NCI-H2227 treated with DMSO at 0.1 percent for 48 hours (cell line): ENCODE measurements at regions not wholly inside any gene's neighbourhood (a gene's known extent, or its start where the extent isn't known, plus 50 kb on each side); places are given as distances from the start of the nearest gene placed in this dataset.
A peak's percentile ranks its signal among the peaks of the same experiment; 100 is the strongest.

Source experiments
- DNase-seq: peaks from one replicate; lab custom pipeline; 2025; lab: John Stamatoyannopoulos, UW

DNA sequence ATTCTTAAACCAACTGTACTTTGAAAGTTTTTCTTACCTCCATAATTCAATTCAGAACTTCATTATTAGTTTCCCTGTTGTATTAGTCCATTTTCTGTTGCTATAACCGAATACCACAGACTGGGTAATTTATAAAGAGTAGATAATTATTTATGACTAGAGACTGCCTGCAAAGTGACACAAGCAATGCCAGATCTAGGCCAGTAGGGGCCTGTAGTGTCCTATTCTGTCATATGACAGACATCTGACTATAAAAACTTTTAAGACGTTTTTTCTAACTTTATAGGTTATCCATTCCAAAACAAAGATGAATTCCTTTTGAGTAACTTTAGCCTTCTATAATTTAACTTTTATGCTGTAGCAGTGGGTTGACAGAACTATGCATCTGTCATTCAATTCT is 2783.8 kb downstream of the PCDH9 start:
- no peak for DNase-seq

GRCh38 chr13:64441740-64442139 is 2788.4 kb downstream of the PCDH9 start:
- no peak for DNase-seq

- no peak for DNase-seq
These were observed 2792.1 kb downstream of the PCDH9 start for GRCh38 chr13:64438084-64438483.

DNA sequence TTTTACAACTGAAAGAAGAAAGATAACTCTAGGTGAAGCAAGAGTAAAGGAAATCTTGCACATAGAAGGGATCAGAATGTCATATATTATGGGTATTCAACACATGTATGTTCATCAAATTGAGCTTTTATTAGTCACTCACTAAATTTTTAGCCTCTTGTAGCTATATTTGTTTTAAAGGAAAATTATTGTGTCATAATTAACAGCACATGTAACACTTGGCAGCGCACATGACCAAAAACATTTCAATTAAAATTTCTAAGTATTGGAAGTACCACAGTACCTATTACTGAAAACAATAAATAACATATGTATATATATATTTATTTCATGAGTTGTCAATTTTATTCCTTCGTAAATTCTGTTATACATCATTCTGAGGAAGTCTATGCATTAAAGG is 2800.4 kb downstream of the PCDH9 start:
- DNase-seq: no peak

- DNase-seq: no peak
These were observed 2801.9 kb downstream of the PCDH9 start for GRCh38 chr13:64428196-64428595.

DNA sequence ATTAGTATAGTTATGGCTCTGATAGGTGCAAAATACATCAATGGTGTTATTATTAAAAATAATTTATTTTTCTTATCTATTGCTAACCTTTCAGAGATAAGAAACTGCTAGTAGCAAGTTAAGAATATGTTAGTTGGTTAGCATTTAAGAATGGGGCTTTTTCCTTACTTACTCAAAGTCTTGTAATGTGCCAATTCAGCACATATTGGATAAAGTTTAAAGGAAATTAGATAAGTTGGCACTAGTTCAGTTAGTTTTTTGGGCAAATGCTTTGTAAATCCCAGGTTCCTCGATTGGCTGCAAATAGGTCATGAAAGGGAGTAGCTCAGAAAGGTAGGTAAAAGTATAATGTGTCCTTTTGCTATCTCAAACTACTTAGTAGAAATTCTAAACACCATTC is 2806.7 kb downstream of the PCDH9 start:
- no peak for DNase-seq

- no peak for DNase-seq
These were observed 2810.0 kb downstream of the PCDH9 start for GRCh38 chr13:64420181-64420580.

DNA sequence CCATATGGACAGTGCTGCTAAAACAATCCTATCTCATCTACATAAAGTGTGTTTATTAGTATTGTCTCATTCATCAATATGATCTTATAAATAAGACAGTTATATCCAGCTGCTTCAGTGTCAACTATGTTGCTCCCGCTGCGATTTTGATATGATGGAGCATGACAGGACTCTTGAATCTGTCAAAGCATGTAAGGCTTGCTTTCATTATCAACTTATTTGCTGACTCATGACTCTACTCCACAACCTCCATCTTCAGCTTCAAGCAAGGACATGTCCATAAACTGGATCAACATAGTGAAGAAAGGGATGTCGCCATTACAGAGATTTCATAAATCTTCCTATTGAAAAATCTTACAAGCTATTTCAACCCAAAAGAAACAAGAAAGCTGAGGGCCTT is 2812.6 kb downstream of the PCDH9 start:
- DNase-seq: no peak

DNA sequence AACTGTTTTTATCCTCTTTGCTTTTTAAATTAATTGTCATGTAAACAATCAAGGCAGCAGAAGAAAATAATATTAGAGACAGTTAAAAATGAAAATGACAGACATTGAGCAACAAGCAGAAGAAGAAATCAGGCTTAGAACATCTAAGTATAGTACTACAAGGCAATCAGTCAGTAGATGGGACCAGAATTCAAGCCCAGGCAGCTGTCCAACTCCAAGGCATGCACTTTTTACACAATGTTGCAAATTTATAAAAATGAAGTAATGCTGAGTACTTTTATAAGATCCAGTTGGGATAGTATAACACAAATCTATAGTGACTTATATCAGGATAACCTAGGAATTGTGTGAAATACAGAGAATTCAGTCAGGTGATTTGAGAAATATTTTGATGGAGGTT is 2815.8 kb downstream of the PCDH9 start:
- no peak for DNase-seq

DNA sequence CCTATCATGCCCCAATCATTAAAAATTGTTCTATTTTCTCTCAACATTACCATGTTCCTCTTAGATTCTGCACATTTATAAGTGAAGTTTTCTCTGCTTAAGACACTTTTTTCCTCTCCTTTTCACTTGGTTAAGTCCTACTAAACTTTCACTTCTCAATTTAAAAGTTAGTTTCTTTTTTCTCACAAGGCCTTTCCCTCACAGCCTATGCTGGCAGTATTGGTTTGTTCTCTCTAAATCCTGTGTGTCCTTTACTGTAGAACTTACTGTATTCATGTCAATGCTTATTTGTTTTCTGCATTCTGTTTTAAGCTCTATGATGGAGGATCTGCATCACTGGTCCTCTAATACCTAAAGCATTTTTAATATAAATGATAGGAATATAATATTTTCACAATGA is 2816.6 kb downstream of the PCDH9 start:
- DNase-seq: no peak

DNA sequence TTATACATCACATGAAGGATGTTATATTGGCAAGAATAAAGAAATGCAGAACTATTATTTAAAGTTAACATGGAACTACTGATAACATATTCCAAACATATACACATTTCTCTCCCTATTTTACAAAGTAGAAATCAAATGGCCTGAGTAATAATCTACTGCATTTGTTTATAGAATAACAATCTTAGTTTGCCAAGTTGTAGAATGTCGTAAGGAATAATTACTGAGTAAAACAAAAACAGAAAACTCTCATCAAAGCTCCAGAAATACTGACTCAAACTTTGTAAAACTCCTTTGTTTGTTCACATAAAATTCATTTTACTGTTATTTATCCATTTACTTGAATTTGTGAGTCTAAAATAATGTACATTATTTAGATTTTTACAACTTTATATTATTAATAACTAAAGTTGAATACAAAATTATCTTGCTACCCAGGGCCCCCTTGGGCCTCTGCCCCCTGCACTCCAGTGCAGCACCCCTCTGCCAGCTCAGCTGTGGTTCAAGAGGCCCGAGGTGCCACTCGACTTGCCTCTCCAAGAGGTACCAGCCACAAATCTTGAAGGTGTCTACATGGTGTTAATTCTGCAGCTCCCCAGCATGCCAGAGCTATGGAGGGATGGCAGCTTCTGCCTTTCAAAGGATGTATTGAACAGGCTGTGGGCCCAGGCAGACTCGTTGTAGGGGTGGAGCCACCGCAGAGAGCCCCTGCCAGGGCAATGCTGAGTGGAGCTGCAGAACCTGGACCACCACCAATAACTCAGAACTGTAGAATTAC is 2819.7 kb downstream of the PCDH9 start:
- no peak for DNase-seq

- no peak for DNase-seq
These were observed 2832.4 kb downstream of the PCDH9 start for GRCh38 chr13:64397701-64398100.

- DNase-seq: no peak
These were observed 2852.5 kb downstream of the PCDH9 start for GRCh38 chr13:64377606-64378005.

DNA sequence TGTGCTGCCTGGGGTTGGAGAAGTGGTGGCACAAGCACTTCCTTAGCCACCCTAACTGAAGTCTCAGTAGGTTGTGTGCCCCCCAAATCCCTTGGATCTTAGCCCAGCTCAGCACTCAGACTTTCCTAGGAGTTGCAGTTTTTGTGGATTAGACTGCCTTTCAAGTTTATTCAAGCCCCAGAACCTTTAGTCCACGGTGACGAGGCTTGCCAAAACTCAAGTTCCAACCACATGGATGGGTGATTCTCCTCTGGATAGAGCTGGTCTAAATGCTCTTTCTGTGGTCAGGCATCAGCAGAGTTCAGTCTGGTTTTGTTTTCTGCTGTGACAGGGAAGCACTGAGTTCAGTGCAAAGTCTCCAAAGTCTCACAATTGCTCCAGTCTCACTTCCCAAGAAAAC is 2858.7 kb downstream of the PCDH9 start:
- no peak for DNase-seq

- DNase-seq: no peak
These were observed 2859.1 kb downstream of the PCDH9 start for GRCh38 chr13:64371045-64371444.

DNA sequence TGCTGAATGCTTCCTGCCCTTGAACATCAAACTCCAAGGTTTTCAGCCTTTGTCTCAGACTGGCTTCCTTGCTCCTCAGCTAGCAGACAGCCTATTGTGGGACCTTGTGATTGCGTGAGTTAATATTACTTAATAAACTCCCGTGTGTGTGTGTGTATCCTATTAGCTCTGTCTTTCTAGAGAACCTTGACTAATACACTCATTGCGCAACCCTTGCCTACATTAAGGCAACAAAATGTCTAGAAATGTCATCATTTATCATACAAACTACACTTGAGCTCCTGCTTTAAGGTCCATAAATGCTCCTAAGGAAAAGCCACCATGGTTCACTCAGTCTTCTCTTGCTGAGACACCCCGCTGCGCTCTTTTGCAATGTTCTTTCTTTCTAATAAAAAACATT is 2861.0 kb downstream of the PCDH9 start:
- no peak for DNase-seq

GRCh38 chr13:64362564-64362963 is 2867.6 kb downstream of the PCDH9 start:
- no peak for DNase-seq

DNA sequence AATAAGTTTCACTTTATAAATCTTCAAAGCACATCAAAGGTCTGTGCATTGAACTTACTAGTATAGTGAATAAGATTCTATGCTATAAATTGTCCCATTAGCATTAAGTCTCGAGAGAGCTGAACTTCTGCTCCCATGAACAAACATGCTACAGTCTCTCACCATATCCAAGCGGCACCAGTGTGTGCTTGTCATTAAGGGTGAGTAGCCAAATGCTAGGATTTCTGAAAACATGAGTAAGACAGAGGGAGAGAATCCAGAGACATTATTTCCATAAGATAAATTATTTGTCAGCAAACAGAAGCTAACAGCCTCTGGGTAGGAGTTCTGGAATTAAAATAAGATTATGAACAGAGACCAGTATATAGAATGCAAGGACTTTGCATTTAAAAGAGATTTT is 2882.5 kb downstream of the PCDH9 start:
- no peak for DNase-seq

GRCh38 chr13:64339373-64340063 is 2890.6 kb downstream of the PCDH9 start:
- no peak for DNase-seq

DNA sequence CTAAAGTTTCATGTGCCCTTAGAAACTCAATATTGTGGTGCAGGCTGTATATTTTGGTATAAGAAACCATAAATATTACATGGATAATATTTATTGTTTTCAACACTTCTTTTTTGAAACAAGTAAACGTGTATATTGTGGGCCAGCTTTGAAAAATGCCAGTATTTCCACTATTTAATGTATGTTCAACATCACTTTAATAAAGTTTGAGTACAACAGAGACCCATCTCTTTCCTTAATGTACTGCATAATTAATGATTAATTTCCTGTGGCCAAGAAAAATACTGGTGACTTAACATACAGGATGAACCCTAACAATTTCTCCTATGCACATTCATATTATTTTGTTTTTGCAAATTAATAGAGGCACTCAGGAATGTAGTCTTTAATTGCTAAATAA is 2891.5 kb downstream of the PCDH9 start:
- no peak for DNase-seq

DNA sequence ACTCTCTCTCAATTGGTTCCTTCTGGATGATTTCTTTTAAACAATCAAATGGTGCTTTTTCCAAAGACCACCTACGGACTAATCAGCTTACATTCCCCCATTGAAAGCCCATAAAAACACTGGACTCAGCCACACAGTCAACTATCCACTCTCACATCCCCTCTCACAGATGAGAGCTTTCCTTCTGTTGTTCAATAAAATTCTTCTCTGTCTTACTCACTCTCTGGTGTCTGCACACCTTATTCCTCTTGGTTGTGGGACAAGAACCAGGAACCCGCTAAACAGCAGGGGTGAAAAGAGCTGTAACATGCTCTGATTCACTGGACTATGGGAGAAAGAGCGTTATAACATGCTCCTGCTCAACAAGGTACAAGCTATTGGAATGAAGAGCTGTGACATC is 2896.2 kb downstream of the PCDH9 start:
- DNase-seq: no peak

DNA sequence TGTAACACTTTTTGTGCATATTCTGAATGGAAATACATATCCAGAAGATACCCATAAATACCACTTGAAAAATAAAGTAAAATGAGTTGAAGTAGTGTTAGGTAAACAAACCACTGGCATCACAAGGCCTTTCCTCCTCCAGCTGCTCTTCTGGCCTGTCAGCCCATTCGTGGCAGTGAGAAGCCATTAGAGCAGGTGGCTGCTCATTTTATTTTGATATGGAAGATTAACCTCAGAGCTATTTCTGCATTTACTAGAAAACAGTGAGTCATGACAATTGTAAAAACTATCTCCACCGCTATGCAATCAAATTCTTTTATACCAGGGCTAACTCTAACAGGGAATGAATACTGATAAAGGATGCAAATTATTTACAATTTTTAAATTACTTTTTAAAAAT is 2898.1 kb downstream of the PCDH9 start:
- peak; percentile 0 for DNase-seq

DNA sequence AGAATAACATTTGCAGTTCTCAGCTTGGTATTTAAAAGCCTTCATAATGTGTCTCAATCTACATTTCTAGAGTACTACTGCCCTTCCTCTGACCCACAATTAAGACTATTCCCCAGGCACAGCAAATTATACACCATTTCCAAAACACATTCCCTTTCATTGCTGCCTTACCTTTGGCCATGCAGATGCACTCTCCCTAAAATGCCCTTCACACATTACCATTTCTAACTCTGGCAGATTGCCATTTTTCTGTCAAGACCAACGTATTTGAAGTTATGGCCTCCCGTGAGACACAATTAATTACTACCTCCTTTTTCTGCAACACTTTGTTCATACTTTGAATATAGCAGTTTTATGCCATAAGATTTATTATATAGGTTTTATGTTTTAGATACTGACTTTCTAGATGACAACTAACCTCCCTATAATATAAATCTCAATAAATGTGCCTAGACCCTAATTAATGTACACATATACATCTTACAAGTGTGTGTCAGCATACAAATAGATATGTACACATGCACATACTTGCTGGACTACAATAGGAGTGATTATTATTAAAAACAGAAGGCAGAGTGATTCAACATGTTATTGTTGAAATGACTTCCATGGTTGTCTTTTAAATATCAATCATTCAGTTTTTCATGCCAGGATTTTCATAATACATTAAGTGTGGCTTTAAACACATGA is 2902.5 kb downstream of the PCDH9 start:
- peak; percentile 67 for DNase-seq
